ENCODE measurements at regions not wholly inside any gene's neighbourhood (a gene's known extent, or its start where the extent isn't known, plus 50 kb on each side); places are given as distances from the start of the nearest gene placed in this dataset.

GRCh38 chr6:51129043-51129442, 310.4 kb downstream of the TFAP2B start:
- Histone ChIP-seq H3K4me3 (no peak overlapping the region), H3K36me3 (no peaks in the 10 kb centered on the region), H3K4me1 (no peaks in the 10 kb centered on the region), H3K27ac (no peak overlapping the region), H3K27me3 (no peaks in the 10 kb centered on the region), H3K9me3 (no peaks in the 10 kb centered on the region)
- intact Hi-C loops (cut with DNase I) = no loop called here
- DNase-seq (ENCODE audit: extremely low spot score in 2 of 2) = no peak
- no peak for TF ChIP-seq POLR2A (IDR thresholded peaks at IDR 0.05)
- TF ChIP-seq CTCF (IDR thresholded peaks at IDR 0.05) = no peak
- TF ChIP-seq POLR2AphosphoS5 (IDR thresholded peaks at IDR 0.05; ENCODE audit: insufficient read depth in 1 of 2, low read depth in 1 of 2) = no peak

GRCh38 chr6:51137777-51138176, 319.1 kb downstream of the TFAP2B start:
- Histone ChIP-seq H3K4me1 (no peaks in the 10 kb centered on the region), H3K9me3 (no peaks in the 10 kb centered on the region), H3K27me3 (no peaks in the 10 kb centered on the region), H3K36me3 (no peaks in the 10 kb centered on the region), H3K4me3 (no peak overlapping the region), H3K27ac (no peak overlapping the region)
- intact Hi-C loops (cut with DNase I) = no loop called here
- no peak for DNase-seq (ENCODE audit: extremely low spot score in 2 of 2)
- no peak for TF ChIP-seq CTCF (IDR thresholded peaks at IDR 0.05)
- no peak for TF ChIP-seq POLR2A (IDR thresholded peaks at IDR 0.05)
- no peak for TF ChIP-seq POLR2AphosphoS5 (IDR thresholded peaks at IDR 0.05; ENCODE audit: insufficient read depth in 1 of 2, low read depth in 1 of 2)

GRCh38 chr6:51139950-51140385, 321.3 kb downstream of the TFAP2B start:
- no peaks in the 10 kb centered on the region for H3K36me3 ChIP-seq
- H3K9me3 ChIP-seq = no peaks in the 10 kb centered on the region
- TF ChIP-seq POLR2A (IDR thresholded peaks at IDR 0.05) = no peak
- no peak for TF ChIP-seq POLR2AphosphoS5 (IDR thresholded peaks at IDR 0.05; ENCODE audit: insufficient read depth in 1 of 2, low read depth in 1 of 2)
- no peak for TF ChIP-seq CTCF (IDR thresholded peaks at IDR 0.05)
- no peak overlapping the region for H3K4me3 ChIP-seq
- intact Hi-C loops (cut with DNase I) = no loop called here
- H3K4me1 ChIP-seq = no peaks in the 10 kb centered on the region
- DNase-seq (ENCODE audit: extremely low spot score in 2 of 2) = no peak
- no peaks in the 10 kb centered on the region for H3K27me3 ChIP-seq
- H3K27ac ChIP-seq = no peak overlapping the region

- Histone ChIP-seq H3K27me3 (no peaks in the 10 kb centered on the region), H3K36me3 (no peaks in the 10 kb centered on the region), H3K4me1 (no peaks in the 10 kb centered on the region), H3K9me3 (no peaks in the 10 kb centered on the region), H3K4me3 (no peak overlapping the region), H3K27ac (no peak overlapping the region)
- TF ChIP-seq CTCF (IDR thresholded peaks at IDR 0.05) (no peak), POLR2AphosphoS5 (IDR thresholded peaks at IDR 0.05; ENCODE audit: insufficient read depth in 1 of 2, low read depth in 1 of 2) (no peak), POLR2A (IDR thresholded peaks at IDR 0.05) (no peak)
- intact Hi-C loops (cut with DNase I) = no loop called here
- no peak for DNase-seq (ENCODE audit: extremely low spot score in 2 of 2)
These were observed 322.4 kb downstream of the TFAP2B start for GRCh38 chr6:51141080-51141479.

- no peak overlapping the region for H3K27ac ChIP-seq
- no peak for DNase-seq (ENCODE audit: extremely low spot score in 2 of 2)
- no peaks in the 10 kb centered on the region for H3K27me3 ChIP-seq
- TF ChIP-seq CTCF (IDR thresholded peaks at IDR 0.05) = no peak
- no peak for TF ChIP-seq POLR2A (IDR thresholded peaks at IDR 0.05)
- no peak for TF ChIP-seq POLR2AphosphoS5 (IDR thresholded peaks at IDR 0.05; ENCODE audit: insufficient read depth in 1 of 2, low read depth in 1 of 2)
- H3K4me3 ChIP-seq = no peak overlapping the region
- H3K4me1 ChIP-seq = no peaks in the 10 kb centered on the region
- H3K9me3 ChIP-seq = no peaks in the 10 kb centered on the region
- no peaks in the 10 kb centered on the region for H3K36me3 ChIP-seq
- intact Hi-C loops (cut with DNase I) = no loop called here
These were observed 329.1 kb downstream of the TFAP2B start for GRCh38 chr6:51147756-51148155.

Data from vagina (tissue), 2 donors.